ENCODE measurements at regions not wholly inside any gene's neighbourhood (a gene's known extent, or its start where the extent isn't known, plus 50 kb on each side); places are given as distances from the start of the nearest gene placed in this dataset.

GRCh38 chr6:22149501-22150367, 147.1 kb downstream of the PRL start:
- DNase-seq (ENCODE audit: low read depth in 1 of 2, low spot score in 1 of 2), result no peak
- H3K27ac ChIP-seq (replicated peaks), result no peak overlapping the region

GRCh38 chr6:22150368-22151035, 146.3 kb downstream of the PRL start:
- no peak for TF ChIP-seq GABPA (IDR thresholded peaks at IDR 0.05; ENCODE audit: low read depth)
- no peak for TF ChIP-seq POLR2AphosphoS5 (IDR thresholded peaks at IDR 0.05; ENCODE audit: low read depth)
- TF ChIP-seq REST (IDR thresholded peaks at IDR 0.05; ENCODE audit: insufficient replicate concordance, low read depth), result no peak
- TF ChIP-seq CTCF (IDR thresholded peaks at IDR 0.05; ENCODE audit: insufficient read depth, low read length), result no peak
- TF ChIP-seq SPI1 (IDR thresholded peaks at IDR 0.05; ENCODE audit: borderline replicate concordance, low read depth), result no peak
- Histone ChIP-seq H3K27me3 (ENCODE audit: insufficient read depth, poor library complexity, severe bottlenecking) (no peaks in the 10 kb centered on the region), H3K27ac (replicated peaks) (no peak overlapping the region), H3K4me3 (replicated peaks; ENCODE audit: insufficient read depth, low read length) (no peak overlapping the region)
- DNase-seq (ENCODE audit: low read depth in 1 of 2, low spot score in 1 of 2), result no peak

More at GRCh38 chr6:22149501-22150367, 147.1 kb downstream of the PRL start:
- TF ChIP-seq SPI1 (IDR thresholded peaks at IDR 0.05; ENCODE audit: borderline replicate concordance, low read depth) (no peak), POLR2AphosphoS5 (IDR thresholded peaks at IDR 0.05; ENCODE audit: low read depth) (no peak), CTCF (IDR thresholded peaks at IDR 0.05; ENCODE audit: insufficient read depth, low read length) (no peak), GABPA (IDR thresholded peaks at IDR 0.05; ENCODE audit: low read depth) (no peak)
- no peak overlapping the region for H3K4me3 ChIP-seq (replicated peaks; ENCODE audit: insufficient read depth, low read length)
- no peaks in the 10 kb centered on the region for H3K27me3 ChIP-seq (ENCODE audit: insufficient read depth, poor library complexity, severe bottlenecking)

- Histone ChIP-seq H3K27me3 (ENCODE audit: insufficient read depth, poor library complexity, severe bottlenecking) (no peaks in the 10 kb centered on the region), H3K27ac (replicated peaks) (no peak overlapping the region), H3K4me3 (replicated peaks; ENCODE audit: insufficient read depth, low read length) (no peak overlapping the region)
- no peak for DNase-seq (ENCODE audit: low read depth in 1 of 2, low spot score in 1 of 2)
- TF ChIP-seq REST (IDR thresholded peaks at IDR 0.05; ENCODE audit: insufficient replicate concordance, low read depth) (no peak), SPI1 (IDR thresholded peaks at IDR 0.05; ENCODE audit: borderline replicate concordance, low read depth) (no peak), POLR2AphosphoS5 (IDR thresholded peaks at IDR 0.05; ENCODE audit: low read depth) (no peak), CTCF (IDR thresholded peaks at IDR 0.05; ENCODE audit: insufficient read depth, low read length) (no peak), GABPA (IDR thresholded peaks at IDR 0.05; ENCODE audit: low read depth) (no peak)
Observed at GRCh38 chr6:22151892-22152291, 144.9 kb downstream of the PRL start.
